Muscle of arm (tissue), 1 donor: ENCODE measurements at regions not wholly inside any gene's neighbourhood (a gene's known extent, or its start where the extent isn't known, plus 50 kb on each side); places are given as distances from the start of the nearest gene placed in this dataset.

ENCODE experiments used
- DNase-seq: peaks from one replicate; pipeline ENCODE4 v3.0.0-alpha.2; 2013

DNA sequence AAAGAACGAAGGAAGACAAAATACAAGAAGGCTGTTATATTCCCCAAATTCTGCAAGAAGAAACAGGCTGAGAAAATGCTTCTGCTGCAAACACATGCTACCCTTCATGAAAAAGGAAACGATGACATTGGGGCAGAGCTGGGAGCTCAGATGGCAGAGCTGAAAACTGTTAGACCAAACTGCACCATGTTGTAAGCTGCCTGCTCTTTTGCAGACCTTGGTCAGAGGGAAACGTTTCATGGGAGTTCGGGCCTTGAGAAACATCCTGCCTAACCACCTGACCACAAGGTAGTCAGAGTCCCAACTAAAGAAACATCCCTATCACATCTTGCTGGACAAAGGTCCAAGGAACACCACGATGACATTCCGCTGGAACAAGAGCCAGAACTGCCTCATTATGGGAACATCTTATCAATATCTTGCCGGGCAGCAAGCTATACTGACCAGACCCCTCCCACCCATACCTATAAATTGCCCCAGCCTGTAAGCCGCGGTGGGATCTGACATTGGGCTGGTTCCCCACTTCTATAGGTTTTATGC is 110.7 kb upstream of the CTSC start:
- no peak for DNase-seq

DNA sequence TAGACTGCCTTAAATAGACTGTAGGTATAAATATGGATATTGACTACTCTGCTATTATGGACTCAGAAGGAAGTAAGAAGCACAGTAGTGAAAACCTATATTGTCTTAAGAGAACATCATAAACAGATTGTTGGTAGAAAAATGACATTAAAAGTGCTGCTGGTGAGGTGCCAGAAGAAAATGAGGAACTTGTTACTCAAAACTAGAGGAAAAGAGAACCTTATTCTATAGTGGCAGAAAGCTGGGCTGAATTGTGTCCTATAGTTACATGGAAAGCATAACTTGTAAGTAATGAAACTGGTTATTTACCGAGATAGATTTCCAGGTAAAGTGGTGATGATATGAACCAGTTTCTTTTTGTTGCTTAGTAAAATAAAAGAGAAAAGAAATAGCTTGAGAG is 109.7 kb upstream of the CTSC start:
- no peak for DNase-seq

DNA sequence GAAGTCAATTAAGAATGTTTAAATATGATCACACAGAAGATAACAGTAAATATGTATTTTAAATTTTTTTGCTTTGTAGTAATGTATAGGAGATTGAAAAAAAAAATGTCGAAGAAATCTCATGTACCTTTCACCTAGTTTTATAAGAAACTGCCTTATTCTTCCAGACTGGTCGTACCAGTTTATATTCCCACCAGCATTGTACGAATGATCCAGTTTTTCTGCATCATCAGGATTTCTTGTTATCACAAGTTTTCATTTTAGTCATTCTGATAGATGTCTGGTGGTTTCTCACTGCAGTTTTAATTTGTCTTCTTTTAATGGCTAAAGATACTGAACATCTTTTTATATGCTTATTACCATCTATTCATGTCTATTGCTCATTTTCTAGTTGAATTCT is 101.8 kb upstream of the CTSC start:
- DNase-seq: no peak

DNA sequence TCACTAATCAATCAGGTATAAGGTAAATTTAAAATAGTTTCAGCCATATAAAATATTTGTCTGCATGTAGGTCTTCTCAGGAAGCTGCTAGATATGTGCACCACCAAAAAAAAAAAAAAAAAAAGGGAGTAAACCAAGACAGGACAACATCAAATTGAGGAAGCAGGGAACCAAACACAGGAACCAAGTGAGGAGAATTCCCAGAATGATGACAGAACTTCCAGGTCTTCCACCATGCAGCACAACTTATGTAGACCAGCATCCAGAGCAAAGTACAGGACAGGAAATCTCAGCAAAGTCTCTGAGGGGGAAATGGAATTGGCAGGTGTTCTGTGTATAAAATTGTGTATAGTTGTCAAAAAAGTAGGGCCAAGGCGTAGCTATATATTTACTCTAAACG is 101.2 kb upstream of the CTSC start:
- DNase-seq: no peak

DNA sequence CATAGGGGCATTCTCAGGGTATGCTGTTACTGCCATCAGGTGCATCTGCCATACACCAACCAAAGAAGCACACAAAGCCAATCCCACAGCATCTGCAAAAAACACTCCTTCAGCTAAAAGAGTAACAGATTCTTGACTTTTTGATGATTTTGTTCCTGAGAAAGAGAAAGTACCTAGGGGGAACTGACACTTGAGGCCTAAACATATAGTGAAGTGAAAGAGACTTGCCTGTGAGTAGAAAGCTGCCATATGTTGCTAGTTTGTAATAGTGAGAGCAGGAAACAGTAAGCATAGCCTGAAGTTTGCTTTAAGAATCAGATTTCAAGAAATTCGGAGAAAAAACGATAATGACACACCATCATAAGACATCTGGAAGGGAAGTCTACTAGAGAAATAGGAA is 97.9 kb upstream of the CTSC start:
- no peak for DNase-seq

DNA sequence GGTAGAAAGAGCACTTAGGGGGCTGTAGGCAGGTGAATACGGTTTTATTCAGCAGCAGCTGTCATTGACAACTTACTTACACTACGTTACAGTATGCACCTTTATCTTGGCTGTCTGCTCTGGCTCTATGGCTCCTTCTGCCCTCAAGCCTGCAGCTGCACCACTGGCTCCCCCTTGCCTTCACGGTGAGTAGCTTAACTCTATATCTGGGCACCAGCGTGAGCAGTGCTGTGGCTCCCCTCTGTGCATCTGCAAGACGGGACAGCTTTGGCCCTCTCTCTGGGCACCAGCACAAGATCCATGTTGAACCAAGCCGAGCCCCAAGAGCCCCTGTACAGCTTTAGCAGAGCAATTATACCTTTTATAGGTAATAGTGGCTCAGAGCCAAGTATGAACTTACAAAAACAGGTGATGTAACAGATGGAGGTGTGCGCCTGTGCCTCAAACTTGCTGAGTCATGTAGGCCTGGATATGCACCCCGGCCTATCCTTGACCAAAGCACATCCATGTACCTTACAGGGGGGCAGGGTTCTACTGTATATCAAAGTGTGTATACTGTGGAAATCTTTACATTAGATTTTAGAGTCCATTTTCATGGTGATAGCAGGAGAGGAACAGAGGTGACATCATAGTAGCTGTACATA is 96.9 kb upstream of the CTSC start:
- DNase-seq: no peak

DNA sequence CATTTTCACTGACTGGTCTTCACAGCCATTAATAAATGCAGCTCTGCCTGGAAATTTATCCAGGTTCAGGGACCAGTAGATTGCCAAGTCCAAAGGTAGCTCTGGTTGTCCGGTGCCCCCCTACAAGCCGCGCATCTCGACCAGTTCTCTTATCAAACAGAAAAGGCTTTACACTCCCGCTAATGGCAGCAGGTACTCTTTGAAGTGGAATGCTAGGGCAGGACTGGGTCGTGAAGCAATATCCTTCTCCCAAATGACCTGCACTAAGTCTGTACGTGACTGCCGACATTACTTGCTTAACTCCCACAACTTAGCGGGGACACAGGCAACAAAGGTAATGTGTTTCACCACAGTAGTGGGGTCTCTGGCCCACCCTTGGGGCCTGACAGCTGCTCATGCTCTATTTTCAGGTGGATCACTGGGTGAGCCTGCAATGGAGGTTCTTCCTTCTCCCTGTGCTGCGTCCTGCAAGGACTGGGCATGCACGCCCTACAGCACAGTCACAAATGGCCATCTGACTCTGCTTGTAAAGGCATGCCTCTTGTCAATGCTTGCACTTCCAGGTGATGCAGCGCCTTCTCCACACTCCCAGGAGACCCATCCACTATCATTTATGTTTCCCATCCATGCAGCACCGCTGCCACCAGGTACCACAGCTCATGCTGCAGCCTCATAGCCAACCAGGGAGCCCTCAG is 96.1 kb upstream of the CTSC start:
- DNase-seq: no peak

DNA sequence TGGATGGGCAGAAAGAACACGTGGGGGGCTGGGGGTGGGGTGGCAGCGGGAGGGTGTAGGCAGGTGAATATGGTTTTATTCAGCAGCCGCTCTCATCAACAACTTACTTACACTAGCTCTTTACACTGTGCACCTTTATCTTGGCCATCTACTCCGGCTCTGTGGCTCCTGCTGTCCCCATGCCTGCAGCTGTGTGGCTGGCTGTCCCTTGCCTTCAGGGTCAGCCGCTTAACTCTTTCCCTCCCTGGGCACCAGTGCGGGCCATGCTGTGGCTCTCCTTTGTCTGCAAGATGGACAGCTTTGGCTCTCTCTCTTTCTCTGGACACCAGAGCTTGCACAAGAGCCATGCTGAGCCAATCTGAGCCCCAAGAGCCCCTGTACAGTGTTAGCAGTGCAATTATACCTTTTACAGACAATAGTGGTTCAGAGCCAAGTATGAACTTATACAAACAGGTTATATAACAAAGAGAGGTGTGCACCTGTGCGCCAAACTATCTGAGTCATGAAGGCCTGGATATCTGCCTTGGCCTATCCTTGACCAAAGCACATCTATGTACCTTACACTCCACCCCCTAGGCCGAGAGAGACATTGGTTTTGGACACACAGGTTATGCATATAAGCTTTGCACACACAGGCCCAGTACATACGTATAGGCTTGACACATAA is 94.3 kb upstream of the CTSC start:
- no peak for DNase-seq

DNA sequence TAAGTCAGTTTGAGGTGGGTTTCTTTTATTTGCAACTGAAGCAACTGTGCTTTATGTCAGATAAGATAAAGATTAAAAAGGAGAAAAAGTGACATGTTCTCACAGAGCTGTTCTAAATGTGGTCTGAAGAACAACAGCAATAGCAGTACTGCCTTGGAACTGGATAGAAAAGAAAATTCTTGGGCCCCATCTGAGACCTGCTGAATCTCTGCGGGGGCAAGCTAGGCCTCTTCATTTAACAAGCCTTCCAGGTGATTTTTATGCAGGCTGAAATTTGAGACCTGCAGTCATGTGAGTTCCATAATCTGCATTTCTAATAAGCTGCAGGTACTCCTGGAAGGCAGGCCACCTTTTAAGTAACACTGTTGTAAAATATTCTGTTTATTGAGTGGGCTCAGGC is 91.4 kb upstream of the CTSC start:
- no peak for DNase-seq

DNA sequence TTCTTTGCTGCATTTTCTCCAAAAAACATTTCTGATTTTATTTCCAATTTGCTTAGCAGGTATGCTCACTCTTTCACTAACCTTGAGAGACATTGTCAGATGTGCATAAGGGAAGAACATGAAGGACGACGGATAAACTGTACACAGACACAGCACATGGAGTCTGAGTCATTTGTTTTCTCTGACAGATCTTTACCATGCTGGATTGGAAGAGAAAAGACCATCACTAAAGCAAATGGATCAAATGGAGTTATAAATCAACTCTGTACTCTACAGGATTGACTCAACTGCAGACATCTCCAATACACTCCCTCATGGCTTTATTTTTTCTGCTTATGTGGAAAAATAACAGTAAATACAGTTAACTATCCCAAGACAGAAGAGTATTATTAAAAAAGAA is 90.2 kb upstream of the CTSC start:
- DNase-seq: no peak

DNA sequence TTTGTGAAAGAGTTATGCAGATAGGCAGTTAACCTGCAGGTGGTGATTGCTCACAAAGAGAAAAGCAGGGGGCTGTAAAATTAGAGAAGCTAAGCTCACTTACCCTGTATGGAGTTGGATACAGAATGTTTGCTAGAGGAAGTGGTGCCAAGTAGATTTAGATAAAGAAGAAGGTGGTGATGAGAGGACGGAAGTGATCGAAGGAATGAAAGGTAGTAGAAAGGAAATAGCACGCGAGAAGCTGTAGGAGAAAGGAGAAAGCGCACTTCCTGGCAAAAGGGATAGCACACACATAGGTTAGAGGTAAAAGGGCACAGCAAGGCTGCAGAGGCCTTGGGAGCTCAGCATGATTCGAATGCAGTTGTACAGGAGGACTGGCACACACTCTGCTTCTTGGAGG is 87.3 kb upstream of the CTSC start:
- DNase-seq: no peak

DNA sequence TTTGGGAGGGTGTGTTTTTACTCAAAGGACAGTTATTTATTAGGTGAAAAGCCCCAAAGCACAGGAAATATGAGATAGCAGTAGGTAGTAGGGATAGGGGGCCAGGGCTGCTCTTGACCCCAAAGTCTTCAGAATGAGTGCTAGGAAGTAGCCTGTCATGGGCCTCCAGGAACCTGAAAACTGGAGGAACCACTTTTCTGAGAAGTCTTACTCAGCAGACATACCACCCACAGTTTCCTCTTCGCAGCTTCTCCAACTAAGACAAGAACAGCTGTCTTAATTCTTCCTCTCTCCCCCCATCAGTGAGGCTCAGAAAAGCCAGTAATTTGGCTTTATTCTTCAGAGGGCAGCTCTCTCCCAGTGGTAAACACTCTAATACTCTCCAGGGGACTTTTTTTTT is 84.0 kb upstream of the CTSC start:
- DNase-seq: no peak

DNA sequence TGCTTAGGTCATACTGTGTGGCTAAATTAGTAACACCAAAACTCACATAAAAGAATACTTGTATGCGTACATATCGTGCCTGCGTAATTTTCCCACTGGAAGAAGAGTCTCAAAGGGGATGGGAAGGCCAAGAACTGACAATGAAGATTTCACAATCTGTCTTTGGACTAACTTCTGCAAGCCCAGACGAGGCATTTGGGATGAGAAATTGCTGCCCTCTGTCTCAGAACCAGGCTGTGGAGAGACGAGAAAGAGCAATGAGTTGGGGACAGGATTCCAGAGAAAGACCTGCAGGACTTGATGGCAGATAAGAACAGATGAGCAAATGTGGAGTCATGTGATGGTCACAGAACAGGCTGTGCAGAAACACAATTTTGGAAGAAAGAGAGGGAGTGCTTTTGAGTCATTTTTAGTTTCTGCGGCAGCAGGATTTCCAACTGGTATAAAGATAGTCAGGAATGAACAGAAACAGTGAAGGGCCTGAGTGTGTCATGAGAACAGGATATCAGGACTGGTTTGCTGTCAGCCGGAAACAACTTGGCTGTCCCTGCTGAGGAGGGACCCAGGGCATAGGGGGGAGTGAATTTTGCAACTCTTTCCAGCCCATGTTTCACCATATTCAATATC is 82.7 kb upstream of the CTSC start:
- DNase-seq: no peak

DNA sequence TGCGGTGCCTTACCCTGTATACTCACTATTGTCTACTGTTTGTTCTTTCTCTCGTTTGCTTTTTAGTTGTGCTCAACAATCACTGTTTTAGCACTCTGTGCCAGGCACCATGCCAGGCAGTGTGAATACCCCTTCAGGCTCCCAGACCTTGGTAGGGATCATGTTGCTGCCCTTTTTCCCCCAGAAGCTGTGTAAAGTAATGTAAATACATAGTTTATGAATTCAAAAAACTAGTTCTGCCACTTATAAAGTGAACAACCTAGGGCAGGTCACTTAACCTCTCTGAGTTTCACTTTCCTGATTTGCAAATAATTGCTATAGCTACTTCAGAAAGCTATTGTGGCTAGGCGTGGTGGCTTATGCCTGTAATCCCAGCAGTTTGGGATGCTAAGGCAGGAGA is 81.0 kb upstream of the CTSC start:
- no peak for DNase-seq

DNA sequence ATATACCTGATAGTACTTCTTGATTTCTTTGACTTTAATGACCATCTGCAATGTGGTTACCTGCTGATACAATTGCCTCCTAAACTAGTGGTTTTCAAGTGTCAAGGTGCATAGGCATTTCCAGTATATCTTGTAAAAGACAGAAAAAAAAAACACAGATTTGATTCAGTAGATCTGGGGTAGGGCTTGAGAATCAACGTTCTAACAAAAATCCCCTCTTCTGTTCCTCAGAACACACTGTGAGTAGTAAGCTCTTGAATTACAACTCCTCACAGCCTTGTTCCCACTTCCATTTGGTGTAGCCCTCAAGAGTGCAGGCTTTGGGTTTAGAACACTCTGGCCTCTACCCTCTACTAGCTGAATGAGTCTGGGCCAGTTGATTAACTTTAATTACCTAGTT is 78.0 kb upstream of the CTSC start:
- DNase-seq: no peak

DNA sequence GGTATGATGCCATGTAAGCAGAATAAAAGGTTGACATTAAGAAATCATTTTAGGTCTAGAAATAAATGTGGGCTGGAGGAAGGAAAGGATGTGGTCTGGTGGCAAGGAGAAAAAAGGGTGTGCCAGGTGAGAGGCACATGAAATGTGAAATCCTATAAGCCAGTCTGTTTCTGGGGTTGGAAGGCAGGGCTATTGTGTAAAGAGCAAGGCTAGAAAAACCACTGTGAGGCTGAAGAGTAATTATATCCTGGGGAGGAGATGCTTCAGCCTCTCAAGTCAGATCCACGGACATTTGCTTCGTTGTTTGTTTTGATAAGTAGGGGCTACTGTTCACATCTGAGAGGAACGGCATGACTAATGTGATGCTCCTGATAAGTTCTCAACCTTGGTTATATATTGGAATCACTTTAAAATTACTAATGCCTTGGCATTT is 77.5 kb upstream of the CTSC start:
- no peak for DNase-seq

DNA sequence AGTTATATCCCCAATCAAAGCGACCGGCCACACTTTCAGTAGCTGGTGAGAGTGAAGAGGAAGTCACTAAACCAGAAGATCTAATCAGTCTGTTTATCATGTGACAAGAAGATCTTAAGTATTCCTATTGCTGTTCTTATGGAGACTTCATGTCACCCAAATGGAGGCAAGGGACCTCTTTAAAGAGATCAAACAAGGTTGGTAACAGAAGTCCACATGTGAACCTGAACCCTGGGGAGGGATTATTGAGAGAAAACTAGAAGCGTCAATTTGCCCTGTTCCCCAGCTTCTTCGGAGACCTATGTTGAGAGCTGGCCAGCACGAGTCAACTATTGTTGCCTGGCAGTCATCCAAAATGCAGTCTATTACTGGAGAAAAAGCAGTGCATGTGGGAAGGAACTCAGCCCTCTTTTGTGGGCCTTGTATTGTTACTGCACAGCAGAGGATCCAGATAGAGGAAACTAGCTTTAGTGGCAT is 76.9 kb upstream of the CTSC start:
- peak; percentile 78 for DNase-seq

DNA sequence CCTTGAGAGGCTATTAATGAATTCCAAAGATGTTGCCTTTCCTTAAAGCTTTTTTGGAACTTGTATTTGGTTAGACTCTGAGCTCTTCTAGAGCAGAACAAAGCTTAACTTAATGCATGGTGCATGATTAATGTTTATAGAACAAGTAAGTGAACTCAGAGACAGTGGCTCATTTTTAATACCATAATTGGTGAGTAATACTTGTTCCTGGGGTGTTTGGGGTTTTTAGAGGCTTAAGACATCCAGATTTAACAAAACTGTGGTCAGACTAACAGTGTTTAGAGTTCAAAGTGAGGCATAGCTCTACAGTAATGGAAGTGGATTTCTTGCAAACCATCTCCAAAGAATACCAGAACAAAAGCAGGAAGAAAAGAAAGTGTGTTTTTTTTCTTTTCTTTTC is 73.7 kb upstream of the CTSC start:
- no peak for DNase-seq

DNA sequence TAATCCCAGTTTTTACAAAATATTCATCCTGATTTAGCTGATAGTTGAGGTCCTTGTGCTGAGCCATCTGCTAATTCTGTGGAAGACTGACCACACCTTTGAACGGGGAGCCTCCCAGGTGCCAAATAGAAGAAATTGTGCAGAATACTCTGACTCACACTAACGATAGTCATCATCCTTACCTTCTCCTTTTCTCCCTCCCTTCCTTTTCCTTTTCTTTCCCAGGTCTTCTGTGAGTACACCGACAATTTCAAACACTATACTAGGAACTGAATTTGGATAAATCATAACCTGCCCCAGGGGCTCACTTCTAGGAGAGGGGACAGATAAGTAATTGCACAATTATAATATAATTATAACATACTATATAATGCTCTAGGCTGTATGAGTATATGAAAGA is 73.1 kb upstream of the CTSC start:
- DNase-seq: no peak

DNA sequence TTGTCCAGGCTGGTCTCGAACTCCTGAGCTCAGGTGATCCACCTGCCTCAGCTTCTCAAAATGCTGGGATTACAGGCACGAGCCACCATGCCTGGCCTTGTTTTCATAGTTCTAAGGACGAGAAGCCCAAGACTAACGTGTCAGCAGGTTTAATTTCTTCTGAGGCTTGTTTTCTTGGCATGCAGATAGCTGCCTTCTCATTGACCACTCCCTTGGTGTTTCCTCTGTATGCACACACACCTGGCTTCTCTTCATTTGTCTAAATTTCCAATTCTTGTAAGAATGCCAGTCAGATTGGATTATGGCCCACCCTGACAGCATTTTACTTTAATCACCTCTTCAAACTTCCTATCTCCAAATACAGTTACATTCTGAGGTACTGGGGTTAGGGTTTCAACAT is 72.5 kb upstream of the CTSC start:
- DNase-seq: no peak

DNA sequence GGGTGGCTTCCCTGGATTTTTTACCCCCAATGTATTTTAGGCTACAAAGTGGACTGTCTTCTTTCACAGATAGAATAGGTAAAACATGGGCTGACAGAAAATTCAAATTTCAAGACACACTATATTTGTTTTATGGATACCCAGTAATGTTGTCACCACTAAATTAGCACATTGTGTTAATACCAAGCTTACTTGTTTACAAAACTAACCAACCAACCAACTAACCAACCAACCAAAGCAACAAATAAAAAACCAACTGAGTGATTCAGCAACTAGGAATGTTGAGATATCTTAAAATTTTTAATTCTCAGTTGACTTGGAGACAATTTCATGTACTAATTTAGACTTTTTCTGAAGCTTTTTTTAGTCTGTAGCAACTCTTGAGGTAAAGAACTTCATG is 69.3 kb upstream of the CTSC start:
- DNase-seq: no peak

DNA sequence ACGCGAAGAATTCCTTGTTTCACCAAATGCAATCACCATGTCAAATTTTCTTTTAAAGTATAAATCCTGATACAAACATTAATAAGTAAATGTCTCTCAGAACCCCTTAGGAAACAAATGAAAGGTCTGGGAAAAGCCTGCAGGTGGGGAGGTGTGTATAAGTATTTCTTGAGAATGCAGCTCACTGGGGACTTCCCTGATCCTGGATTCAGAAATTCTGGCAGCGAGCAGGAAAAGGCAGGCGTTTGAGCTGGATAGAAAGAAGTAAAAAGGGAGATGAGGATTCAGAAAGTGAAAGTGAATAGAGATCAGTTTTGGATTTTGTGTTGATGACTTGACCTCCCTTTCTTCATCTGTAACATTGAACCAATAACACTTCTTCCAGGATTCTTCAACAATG is 68.3 kb upstream of the CTSC start:
- DNase-seq: no peak
